HFFc6 (cell line): ENCODE measurements at regions not wholly inside any gene's neighbourhood (a gene's known extent, or its start where the extent isn't known, plus 50 kb on each side); places are given as distances from the start of the nearest gene placed in this dataset.

ENCODE experiments used
- DNase-seq: peaks from one replicate; pipeline ENCODE4 v3.0.0-alpha.2; 2018
- H3K27ac Mint-ChIP-seq: 2 replicates; pipeline ENCODE4 v1.8.0; 2020; ENCODE audit warnings: mild to moderate bottlenecking, mixed read lengths
- H3K27me3 Mint-ChIP-seq: 2 replicates; pipeline ENCODE4 v1.8.0; 2021; ENCODE audit warnings: mild to moderate bottlenecking, moderate library complexity, mixed read lengths; ENCODE audit not compliant: insufficient read depth
- H3K36me3 Mint-ChIP-seq: 2 replicates; pipeline ENCODE4 v1.8.0; 2021; ENCODE audit warnings: low read depth, mixed read lengths
- H3K4me1 Mint-ChIP-seq: 2 replicates; pipeline ENCODE4 v1.8.0; 2020; ENCODE audit warnings: low read depth, mixed read lengths
- H3K4me3 Mint-ChIP-seq: 2 replicates; pipeline ENCODE4 v1.8.0; 2020; ENCODE audit warnings: mild to moderate bottlenecking, moderate library complexity, mixed read lengths
- H3K9me3 Mint-ChIP-seq: 2 replicates; pipeline ENCODE4 v1.8.0; 2020; ENCODE audit warnings: mild to moderate bottlenecking, mixed read lengths
- CTCF ChIP-seq: fragments of 200-600 bp; sonication (generic); IDR thresholded peaks from 2 replicates; pipeline ENCODE4 v1.5.0; 2021; ENCODE audit warnings: antibody characterized with exemption, mild to moderate bottlenecking

DNA sequence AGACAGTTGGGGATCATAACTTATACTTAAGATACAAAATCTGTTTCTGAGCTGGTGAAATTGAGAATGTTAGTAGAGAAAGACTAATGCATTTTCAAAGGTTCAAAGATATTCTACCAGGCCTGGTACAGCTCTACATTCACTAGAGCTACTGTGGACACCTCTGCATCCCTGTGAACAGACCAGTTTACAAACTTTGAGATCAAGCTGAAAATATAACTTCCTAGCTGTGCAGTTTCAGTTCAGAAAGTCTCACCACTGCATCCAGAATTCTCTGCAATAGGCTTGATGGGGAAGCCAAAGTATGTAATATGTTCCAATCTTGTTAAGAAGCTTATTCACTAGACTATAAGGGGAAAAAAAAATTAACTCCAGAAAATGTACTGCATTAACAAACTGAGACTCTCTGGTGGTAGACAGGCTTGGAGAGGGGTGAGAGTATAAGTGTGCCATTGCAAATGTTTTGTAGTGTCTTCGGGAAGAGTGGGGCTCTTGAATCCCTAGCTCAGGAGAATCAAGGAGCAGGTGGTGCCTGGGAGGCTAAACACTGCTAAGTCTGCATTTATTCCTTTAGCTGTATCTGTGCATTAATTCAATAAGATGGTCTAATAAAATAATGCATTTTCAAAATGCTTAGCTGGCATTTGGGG, 671.9 kb downstream of the NR2F1-AS1 start:
- TF ChIP-seq CTCF = no peak
- Mint-ChIP-seq H3K27ac (no peak overlapping the region), H3K9me3 (no peaks in the 10 kb centered on the region), H3K27me3 (no peaks in the 10 kb centered on the region), H3K4me3 (no peak overlapping the region), H3K36me3 (no peaks in the 10 kb centered on the region), H3K4me1 (peaks cover 22% of the 10 kb centered on the region)
- DNase-seq = no peak

GRCh38 chr5:92907938-92908606, 672.9 kb downstream of the NR2F1-AS1 start:
- peak; percentile 47 for DNase-seq
- no peak for TF ChIP-seq CTCF
- no peaks in the 10 kb centered on the region for H3K9me3 Mint-ChIP-seq
- H3K4me1 Mint-ChIP-seq = peaks cover 25% of the 10 kb centered on the region
- peak overlapping the region; percentile 9 for H3K27ac Mint-ChIP-seq
- no peaks in the 10 kb centered on the region for H3K27me3 Mint-ChIP-seq
- H3K4me3 Mint-ChIP-seq = peak overlapping the region; percentile 42
- no peaks in the 10 kb centered on the region for H3K36me3 Mint-ChIP-seq

DNA sequence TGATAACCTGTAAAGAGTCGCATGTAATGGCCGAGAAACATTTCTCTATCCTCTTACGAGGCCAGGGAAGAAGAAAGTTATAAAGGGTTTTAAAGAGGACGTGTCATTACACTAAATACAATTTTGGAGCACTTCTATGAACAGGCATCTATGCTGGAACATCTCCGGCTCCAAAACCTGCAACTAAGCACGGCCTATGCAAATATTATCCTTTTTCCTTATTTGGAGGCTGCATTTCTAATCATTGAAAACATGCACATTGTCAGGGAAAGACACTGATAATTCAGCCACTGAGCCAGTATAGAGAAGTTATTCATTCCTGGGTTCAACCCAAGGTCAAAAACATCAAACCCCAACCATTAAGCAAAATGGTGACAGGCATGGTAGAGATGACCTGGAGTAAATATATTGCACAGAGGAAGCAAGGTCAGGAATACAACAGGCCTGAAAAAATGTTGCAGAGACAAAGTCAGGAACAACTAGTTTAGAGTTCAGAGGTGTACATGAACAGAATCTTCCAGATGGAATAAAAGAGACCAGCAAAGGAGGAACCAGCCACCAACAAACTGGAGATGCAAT, 674.1 kb downstream of the NR2F1-AS1 start:
- Mint-ChIP-seq H3K27me3 (no peaks in the 10 kb centered on the region), H3K4me3 (no peak overlapping the region), H3K36me3 (no peaks in the 10 kb centered on the region), H3K9me3 (no peaks in the 10 kb centered on the region), H3K4me1 (peaks cover 25% of the 10 kb centered on the region), H3K27ac (no peak overlapping the region)
- TF ChIP-seq CTCF = no peak
- DNase-seq = no peak

DNA sequence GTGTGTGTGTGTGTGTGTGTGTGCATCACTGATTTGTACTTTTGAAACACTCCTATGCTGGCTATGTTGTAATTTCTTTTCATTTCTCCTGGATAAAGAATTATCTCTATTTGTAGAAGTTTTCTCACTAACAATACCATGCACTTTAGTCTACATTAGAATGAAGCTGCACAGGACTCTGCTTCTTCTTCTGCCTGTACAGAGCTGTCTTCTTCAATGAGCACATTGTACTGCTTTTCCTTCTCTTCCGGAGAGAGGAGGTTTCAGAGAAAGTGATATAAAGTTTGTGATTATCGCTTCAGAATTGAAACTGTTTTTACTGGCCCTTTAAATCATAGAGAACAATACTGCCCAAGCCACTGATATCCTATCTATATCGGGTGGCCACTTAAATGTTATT, 677.0 kb downstream of the NR2F1-AS1 start:
- Mint-ChIP-seq H3K4me3 (no peak overlapping the region), H3K4me1 (peaks cover 21% of the 10 kb centered on the region), H3K9me3 (no peaks in the 10 kb centered on the region), H3K27me3 (no peaks in the 10 kb centered on the region), H3K27ac (no peak overlapping the region), H3K36me3 (no peaks in the 10 kb centered on the region)
- DNase-seq = no peak
- no peak for TF ChIP-seq CTCF

DNA sequence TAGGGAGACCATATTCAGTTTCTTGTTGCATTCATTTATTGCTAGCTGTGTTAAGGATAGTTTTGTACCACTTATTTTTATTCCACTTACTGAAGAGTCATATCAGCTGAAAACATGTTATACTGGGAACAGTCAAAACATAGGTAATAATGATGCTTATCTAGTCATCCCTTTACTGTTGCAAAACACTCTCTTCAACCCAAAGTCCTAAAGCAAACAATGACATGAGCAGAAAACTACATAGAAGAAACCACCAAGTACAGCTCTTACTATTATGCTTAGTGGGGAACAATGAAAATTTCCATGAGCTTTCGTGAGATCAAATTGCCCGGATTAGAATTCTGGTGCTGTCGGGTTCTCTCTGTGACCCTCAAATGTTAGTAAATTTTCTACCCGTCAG, 681.4 kb downstream of the NR2F1-AS1 start:
- no peak for TF ChIP-seq CTCF
- Mint-ChIP-seq H3K9me3 (no peaks in the 10 kb centered on the region), H3K27me3 (no peaks in the 10 kb centered on the region), H3K36me3 (no peaks in the 10 kb centered on the region), H3K4me3 (no peak overlapping the region), H3K27ac (no peak overlapping the region), H3K4me1 (0 out of 2 replicates have a peak, but pooled peaks cover 4% of the 10 kb centered on the region)
- no peak for DNase-seq
